CD4-positive, alpha-beta T cell treated with Interleukin-17A for 1 hour (primary cell): ENCODE measurements at regions not wholly inside any gene's neighbourhood (a gene's known extent, or its start where the extent isn't known, plus 50 kb on each side); places are given as distances from the start of the nearest gene placed in this dataset.
"Not testable (repeated sequence)": the region's sequence is repeated elsewhere in the genome, so short reads cannot be mapped to it uniquely, and the experiment has no call there.

Experiments
- DNase-seq: peaks from one replicate; pipeline ENCODE4 v3.0.0-alpha.2; 2020

DNA sequence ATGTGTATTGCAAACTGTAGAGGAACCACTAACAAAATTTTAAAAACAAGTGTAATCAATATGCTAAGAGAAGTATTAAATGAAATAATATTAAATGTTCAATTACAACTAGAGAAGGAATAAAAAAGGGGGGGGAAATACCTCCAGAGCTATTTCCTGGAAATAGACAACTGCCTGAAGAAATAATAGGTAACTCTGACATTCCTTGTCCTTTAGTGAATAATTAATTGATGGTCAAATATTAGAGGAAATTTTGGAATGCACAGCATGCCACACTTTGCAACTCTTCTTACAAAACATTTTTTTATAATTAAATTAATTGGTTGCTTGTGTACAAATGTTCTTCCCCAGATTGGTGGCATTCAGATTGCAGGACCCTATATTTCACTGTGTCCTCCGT, 342.6 kb upstream of the COL8A1 start:
- no peak for DNase-seq

GRCh38 chr3:99294092-99294491, 344.3 kb upstream of the COL8A1 start:
- DNase-seq: not testable (repeated sequence)

- no peak for DNase-seq
These were observed 350.5 kb upstream of the COL8A1 start for GRCh38 chr3:99287876-99288275.

GRCh38 chr3:99286266-99286845, 352.0 kb upstream of the COL8A1 start:
- no peak for DNase-seq

- DNase-seq: no peak
These were observed 368.3 kb upstream of the DCBLD2 start for GRCh38 chr3:99269606-99270351.

DNA sequence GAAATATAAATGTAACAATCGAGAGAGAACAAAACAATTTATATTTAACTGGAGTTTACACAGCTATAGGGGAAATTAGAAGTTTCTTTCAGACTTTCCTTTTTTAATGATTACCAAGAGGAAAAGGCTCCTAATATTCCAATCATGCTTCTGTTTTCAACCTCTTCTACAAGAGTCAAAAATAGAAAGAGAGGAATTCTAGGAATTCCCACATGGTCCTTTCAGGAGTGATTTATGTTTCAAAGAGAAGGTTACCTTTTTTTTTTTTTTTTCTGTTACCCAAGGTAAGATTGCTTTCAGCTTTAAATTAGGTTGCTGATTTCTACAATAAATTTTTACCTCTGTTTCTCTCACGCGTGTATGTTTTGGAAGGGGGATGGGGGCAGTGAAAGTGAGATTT, 355.3 kb upstream of the DCBLD2 start:
- no peak for DNase-seq

GRCh38 chr3:99253963-99254355, 352.5 kb upstream of the DCBLD2 start:
- DNase-seq: no peak

DNA sequence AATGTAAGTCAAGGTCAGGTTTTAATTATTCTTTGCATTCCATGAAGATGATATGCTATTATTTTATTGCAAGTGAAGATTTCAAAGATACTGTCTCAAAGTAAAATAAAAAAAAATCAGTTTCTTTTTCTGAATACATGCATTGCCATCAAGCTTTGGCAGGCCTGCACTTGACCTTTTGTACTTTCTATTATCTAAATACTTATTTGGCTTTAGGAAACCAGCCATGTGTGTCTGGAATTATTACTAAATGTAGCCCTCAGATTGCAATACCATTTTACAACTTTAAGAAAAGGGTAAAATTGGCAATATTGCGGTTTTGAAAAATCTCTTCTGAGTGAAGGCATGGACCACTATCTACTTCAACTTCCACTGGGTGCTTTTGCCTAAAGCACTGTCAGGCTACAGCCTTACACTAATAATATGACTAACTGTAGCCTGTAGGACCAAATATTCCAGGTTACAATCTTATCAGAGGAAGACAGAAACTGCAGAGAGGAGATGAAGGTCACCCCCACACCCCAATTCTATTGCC, 349.4 kb upstream of the DCBLD2 start:
- DNase-seq: no peak

DNA sequence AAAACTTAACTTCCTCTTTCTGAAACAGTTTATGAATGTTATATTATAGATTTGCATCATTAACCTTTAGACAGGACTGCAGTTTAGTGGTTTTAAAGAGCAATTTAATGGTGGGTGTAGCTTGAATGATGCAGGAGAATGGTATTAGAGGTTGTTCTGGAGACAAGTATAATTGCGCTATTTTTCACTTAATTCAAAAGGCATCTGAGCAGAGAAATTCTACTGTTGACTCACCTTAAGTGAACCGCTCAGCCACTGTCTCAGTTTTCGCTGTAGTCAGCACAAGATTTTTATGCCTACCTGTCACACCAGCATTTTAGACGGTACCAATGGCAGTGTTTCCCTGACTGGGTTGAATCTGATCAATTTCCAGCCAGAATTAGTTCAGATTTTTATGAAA, 348.8 kb upstream of the DCBLD2 start:
- no peak for DNase-seq

DNA sequence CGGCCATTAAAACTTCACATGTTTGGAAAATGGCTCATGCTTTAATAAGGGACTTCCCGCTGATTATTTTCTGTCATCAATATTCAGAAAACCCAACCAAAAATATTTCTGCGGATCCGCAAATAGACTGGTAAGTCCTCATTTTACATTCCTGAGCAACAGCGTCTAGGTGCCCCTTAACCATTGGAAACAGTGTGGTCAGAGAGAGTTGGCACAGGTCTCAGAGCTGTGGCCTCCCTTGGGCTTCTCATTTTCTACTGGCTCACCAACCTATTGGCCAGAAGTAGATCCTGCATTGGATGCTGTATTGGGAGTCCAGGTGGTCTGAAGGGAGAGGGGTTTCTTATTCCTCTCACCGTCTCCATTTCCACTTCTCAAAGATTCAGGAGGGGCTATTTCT, 348.1 kb upstream of the DCBLD2 start:
- no peak for DNase-seq

- DNase-seq: no peak
These were observed 347.4 kb upstream of the DCBLD2 start for GRCh38 chr3:99248913-99249312.

- DNase-seq: no peak
These were observed 346.6 kb upstream of the DCBLD2 start for GRCh38 chr3:99248130-99248529.

GRCh38 chr3:99246010-99246654, 344.6 kb upstream of the DCBLD2 start:
- DNase-seq: no peak

DNA sequence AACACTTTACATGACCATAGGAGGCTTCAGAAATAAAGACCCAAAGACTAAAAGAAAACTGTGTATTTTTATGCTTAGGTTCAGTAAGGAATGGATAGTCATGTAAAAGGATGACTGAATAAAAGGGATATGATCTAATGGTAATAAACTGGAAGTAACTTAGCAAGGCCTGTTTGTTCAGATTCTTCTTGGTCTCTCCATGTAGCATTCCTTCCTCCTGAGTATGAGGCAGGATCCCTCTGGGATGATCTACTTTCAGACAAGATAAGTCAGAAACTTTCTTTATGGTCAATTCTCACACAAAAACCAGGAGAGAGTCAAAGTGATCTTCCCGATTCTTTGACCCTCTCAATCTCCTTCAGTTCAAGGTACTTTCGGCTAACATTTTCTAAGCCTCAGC, 340.8 kb upstream of the DCBLD2 start:
- DNase-seq: no peak

DNA sequence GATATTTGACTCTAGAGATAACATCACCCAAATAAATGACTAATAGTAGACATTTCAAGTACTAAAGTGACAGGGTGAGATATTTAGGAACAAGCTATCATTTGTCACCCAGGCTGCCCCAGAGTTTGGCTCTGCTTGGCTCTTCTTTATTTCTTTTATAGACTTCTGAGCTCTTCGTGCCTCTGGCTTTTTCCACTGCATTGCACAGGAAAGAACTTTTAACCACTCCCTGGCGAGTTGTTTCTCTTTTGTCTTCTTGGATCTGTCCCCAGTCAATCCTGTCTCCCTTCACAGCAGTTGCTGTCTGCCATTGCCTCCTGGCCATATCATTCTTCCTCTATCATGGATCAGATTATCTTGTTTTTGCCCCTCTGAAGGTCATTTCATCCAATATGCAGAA, 339.2 kb upstream of the DCBLD2 start:
- no peak for DNase-seq

DNA sequence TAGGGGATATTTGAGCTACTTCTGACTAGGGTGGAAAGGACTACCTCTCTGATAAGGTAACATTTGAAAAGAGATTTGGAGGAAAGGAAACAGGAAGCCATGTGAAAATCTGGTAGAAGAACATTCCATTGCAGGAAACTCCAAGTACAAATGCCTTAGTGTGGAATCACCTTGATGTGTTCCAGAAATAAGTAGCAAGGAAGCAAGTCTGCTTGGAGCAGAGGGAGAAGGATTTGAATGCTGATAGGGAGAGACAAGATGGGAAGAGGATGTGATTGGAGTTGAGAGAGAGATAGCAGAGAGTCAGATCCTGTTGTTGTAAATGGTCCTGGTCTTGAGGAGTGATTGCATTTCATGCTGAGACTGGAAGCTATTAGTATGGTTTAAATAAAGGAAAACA, 335.1 kb upstream of the DCBLD2 start:
- DNase-seq: no peak

GRCh38 chr3:99232696-99233095, 331.2 kb upstream of the DCBLD2 start:
- DNase-seq: no peak

GRCh38 chr3:99218468-99218867, 317.0 kb upstream of the DCBLD2 start:
- no peak for DNase-seq

GRCh38 chr3:99212969-99213368, 311.5 kb upstream of the DCBLD2 start:
- no peak for DNase-seq

GRCh38 chr3:99211309-99211708, 309.8 kb upstream of the DCBLD2 start:
- no peak for DNase-seq

- no peak for DNase-seq
These were observed 297.5 kb upstream of the DCBLD2 start for GRCh38 chr3:99199021-99199420.

DNA sequence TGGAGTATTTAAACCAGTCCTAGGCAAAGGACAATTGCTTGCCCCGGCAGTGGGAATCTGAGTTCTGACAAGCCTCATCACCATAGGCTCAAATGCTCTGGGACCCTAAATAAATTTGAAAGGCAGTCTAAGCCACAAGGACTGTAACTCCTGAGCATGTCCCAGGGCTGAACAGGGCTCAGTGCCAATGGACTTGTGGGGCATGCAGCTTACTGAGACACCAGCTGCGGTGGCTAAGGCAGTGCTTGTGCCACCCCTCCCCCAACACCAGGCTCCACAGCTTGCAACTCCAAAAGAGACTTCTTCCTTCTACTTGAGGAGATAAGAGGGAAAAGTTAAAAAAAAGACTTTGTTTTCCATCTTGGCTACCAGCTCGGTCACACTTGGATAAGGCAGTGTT, 289.7 kb upstream of the DCBLD2 start:
- DNase-seq: no peak

GRCh38 chr3:99188936-99189335, 287.4 kb upstream of the DCBLD2 start:
- DNase-seq: no peak

DNA sequence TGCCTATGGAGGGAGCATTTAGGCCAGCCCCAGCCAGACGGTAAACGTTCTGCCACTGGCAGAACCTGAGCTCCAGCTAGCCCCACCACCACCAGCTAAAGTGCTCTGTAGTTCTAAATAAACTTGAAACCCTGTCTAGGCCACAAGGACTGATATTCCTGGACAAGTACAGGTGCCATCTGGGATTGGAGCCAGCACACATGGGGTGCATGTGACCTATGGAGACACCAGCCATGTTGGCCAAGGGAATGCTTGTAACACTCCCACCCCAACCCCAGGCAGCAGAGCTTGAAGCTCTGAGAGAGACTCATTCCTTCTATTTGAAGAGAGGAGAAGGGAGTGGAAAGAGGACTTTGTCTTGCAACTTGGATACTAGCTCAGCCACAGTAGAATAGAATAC, 284.5 kb upstream of the DCBLD2 start:
- DNase-seq: no peak
